ENCODE measurements at regions not wholly inside any gene's neighbourhood (a gene's known extent, or its start where the extent isn't known, plus 50 kb on each side); places are given as distances from the start of the nearest gene placed in this dataset.

- TF ChIP-seq POLR2A (IDR thresholded peaks at IDR 0.05) (no peak), EP300 (IDR thresholded peaks at IDR 0.05) (no peak), POLR2AphosphoS5 (IDR thresholded peaks at IDR 0.05) (no peak)
- TF ChIP-seq, protein P1, sequence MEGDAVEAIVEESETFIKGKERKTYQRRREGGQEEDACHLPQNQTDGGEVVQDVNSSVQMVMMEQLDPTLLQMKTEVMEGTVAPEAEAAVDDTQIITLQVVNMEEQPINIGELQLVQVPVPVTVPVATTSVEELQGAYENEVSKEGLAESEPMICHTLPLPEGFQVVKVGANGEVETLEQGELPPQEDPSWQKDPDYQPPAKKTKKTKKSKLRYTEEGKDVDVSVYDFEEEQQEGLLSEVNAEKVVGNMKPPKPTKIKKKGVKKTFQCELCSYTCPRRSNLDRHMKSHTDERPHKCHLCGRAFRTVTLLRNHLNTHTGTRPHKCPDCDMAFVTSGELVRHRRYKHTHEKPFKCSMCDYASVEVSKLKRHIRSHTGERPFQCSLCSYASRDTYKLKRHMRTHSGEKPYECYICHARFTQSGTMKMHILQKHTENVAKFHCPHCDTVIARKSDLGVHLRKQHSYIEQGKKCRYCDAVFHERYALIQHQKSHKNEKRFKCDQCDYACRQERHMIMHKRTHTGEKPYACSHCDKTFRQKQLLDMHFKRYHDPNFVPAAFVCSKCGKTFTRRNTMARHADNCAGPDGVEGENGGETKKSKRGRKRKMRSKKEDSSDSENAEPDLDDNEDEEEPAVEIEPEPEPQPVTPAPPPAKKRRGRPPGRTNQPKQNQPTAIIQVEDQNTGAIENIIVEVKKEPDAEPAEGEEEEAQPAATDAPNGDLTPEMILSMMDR (IDR thresholded peaks at IDR 0.05): no peak
- H3K4me1 ChIP-seq: peaks cover 4 to 12% (median 10%) of the 10 kb centered on the region in 4 donors
- no peak overlapping the region for H3K4me3 ChIP-seq
- no peaks in the 10 kb centered on the region for H3K36me3 ChIP-seq
- no peaks in the 10 kb centered on the region for H3K27me3 ChIP-seq
- no peak overlapping the region for H3K27ac ChIP-seq
- ATAC-seq (ENCODE audit: low FRiP score in 2 of 2) (no peak), DNase-seq (no peak)
- no peaks in the 10 kb centered on the region for H3K9me3 ChIP-seq
- 80 to 93% methylated on average over 1 of the region's 1 CpG for WGBS, 2 donors
Measured at GRCh38 chr5:42905827-42906226, 94.1 kb upstream of the SELENOP start.

GRCh38 chr5:42900734-42901133, 89.0 kb upstream of the SELENOP start:
- no peaks in the 10 kb centered on the region for H3K9me3 ChIP-seq
- WGBS, 2 donors: 92 to 97% methylated on average over 1 of the region's 1 CpG
- no peaks in the 10 kb centered on the region for H3K27me3 ChIP-seq
- DNase-seq (no peak), ATAC-seq (ENCODE audit: low FRiP score in 2 of 2) (no peak)
- H3K4me3 ChIP-seq: no peak overlapping the region
- TF ChIP-seq POLR2AphosphoS5 (IDR thresholded peaks at IDR 0.05): no peak
- no peak for TF ChIP-seq EP300 (IDR thresholded peaks at IDR 0.05)
- TF ChIP-seq, protein P1 (IDR thresholded peaks at IDR 0.05): no peak
- TF ChIP-seq POLR2A (IDR thresholded peaks at IDR 0.05): no peak
- no peak overlapping the region for H3K27ac ChIP-seq
- no peaks in the 10 kb centered on the region for H3K36me3 ChIP-seq
- no peaks in the 10 kb centered on the region for H3K4me1 ChIP-seq

GRCh38 chr5:42898760-42899159, 87.1 kb upstream of the SELENOP start:
- 87 to 93% methylated on average over 9 to 14 of the region's 14 CpGs for WGBS, 2 donors
- no peak for DNase-seq
- H3K36me3 ChIP-seq: no peaks in the 10 kb centered on the region
- H3K4me3 ChIP-seq: no peak overlapping the region
- no peaks in the 10 kb centered on the region for H3K4me1 ChIP-seq
- TF ChIP-seq, protein P1 (IDR thresholded peaks at IDR 0.05): no peak
- TF ChIP-seq POLR2A (IDR thresholded peaks at IDR 0.05) (no peak), POLR2AphosphoS5 (IDR thresholded peaks at IDR 0.05) (no peak), EP300 (IDR thresholded peaks at IDR 0.05) (no peak)
- H3K27ac ChIP-seq: no peak overlapping the region
- H3K9me3 ChIP-seq: no peaks in the 10 kb centered on the region
- no peaks in the 10 kb centered on the region for H3K27me3 ChIP-seq
- ATAC-seq (ENCODE audit: low FRiP score in 2 of 2): no peak

- Histone ChIP-seq H3K4me1 (no peaks in the 10 kb centered on the region), H3K9me3 (no peaks in the 10 kb centered on the region), H3K4me3 (no peak overlapping the region), H3K36me3 (no peaks in the 10 kb centered on the region), H3K27ac (no peak overlapping the region), H3K27me3 (no peaks in the 10 kb centered on the region)
- TF ChIP-seq POLR2A (IDR thresholded peaks at IDR 0.05) (no peak), EP300 (IDR thresholded peaks at IDR 0.05) (no peak), POLR2AphosphoS5 (IDR thresholded peaks at IDR 0.05) (no peak)
- TF ChIP-seq, protein P1 (IDR thresholded peaks at IDR 0.05): no peak
- WGBS, 2 donors: 75 to 80% methylated on average over 3 of the region's 3 CpGs
- ATAC-seq (ENCODE audit: low FRiP score in 2 of 2) (no peak), DNase-seq (no peak)
Measured at GRCh38 chr5:42896523-42896922, 84.8 kb upstream of the SELENOP start.

GRCh38 chr5:42894057-42894456, 82.4 kb upstream of the SELENOP start:
- no peaks in the 10 kb centered on the region for H3K9me3 ChIP-seq
- H3K4me1 ChIP-seq: peaks cover 0 to under 1% (median 0%) of the 10 kb centered on the region in 4 donors
- TF ChIP-seq POLR2A (IDR thresholded peaks at IDR 0.05) (no peak), EP300 (IDR thresholded peaks at IDR 0.05) (no peak), POLR2AphosphoS5 (IDR thresholded peaks at IDR 0.05) (no peak)
- TF ChIP-seq, protein P1 (IDR thresholded peaks at IDR 0.05): no peak
- ATAC-seq (ENCODE audit: low FRiP score in 2 of 2) (no peak), DNase-seq (peak in 1 of 2 donors; percentile 62)
- H3K36me3 ChIP-seq: no peaks in the 10 kb centered on the region
- no peak overlapping the region for H3K4me3 ChIP-seq
- H3K27me3 ChIP-seq: no peaks in the 10 kb centered on the region
- 62 to 66% methylated on average over 11 to 20 of the region's 20 CpGs for WGBS, 2 donors
- H3K27ac ChIP-seq: no peak overlapping the region
